IMR-90 (cell line): ENCODE measurements at regions not wholly inside any gene's neighbourhood (a gene's known extent, or its start where the extent isn't known, plus 50 kb on each side); places are given as distances from the start of the nearest gene placed in this dataset.

Source experiments
- ATAC-seq: fragments of 200-7000 bp; cut with Tn5 transposase; 2 replicates; pipeline ENCODE4 v1.9.1; 2020; ENCODE audit warnings: low read depth, mild to moderate bottlenecking, moderate library complexity
- BruUV-seq: library from RNA; stranded (reverse); fragments of 400-500 nt; replicated peaks from 2 replicates; lab custom pipeline; 2021; lab: Mats Ljungman, UMichigan
- CTCF ChIA-PET: fragments of 300-600 bp; formaldehyde crosslinking; extraction: SDS; loops from one replicate; lab custom pipeline; 2021; ENCODE audit warnings: antibody characterized with exemption; lab: Yijun Ruan, JAX
- POLR2A ChIA-PET: fragments of 300-600 bp; sonication (Branson Sonifier 250); formaldehyde crosslinking; loops from one replicate; lab custom pipeline; 2022; ENCODE audit warnings: antibody characterized with exemption; ENCODE audit not compliant: unreplicated experiment; lab: Charles Lee
- DNase-seq: peaks from one replicate; pipeline ENCODE4 v3.0.0; 2013
- H2AFZ ChIP-seq: replicated peaks from 2 replicates; pipeline ENCODE3; 2013; ENCODE audit warnings: low read length, mild to moderate bottlenecking; ENCODE audit not compliant: poor library complexity
- H2AK5ac ChIP-seq: 2 replicates; pipeline ENCODE4 v1.6.1; 2013; ENCODE audit warnings: low read depth, low read length, inconsistent platforms
- H2AK9ac ChIP-seq: replicated peaks from 2 replicates; pipeline ENCODE3; 2013; ENCODE audit warnings: mild to moderate bottlenecking, low read depth, low read length, moderate library complexity; ENCODE audit not compliant: poor library complexity
- H2BK120ac ChIP-seq: 2 replicates; pipeline ENCODE4 v1.6.1; 2013; ENCODE audit warnings: low read depth, low read length, inconsistent platforms
- H2BK15ac ChIP-seq: 3 replicates; pipeline ENCODE4 v1.6.1; 2013; ENCODE audit warnings: low read depth, low read length, inconsistent platforms
- H2BK20ac ChIP-seq: 2 replicates; pipeline ENCODE4 v1.6.1; 2013; ENCODE audit warnings: low read depth, mild to moderate bottlenecking, inconsistent platforms, low read length, moderate library complexity
- H2BK5ac ChIP-seq: 2 replicates; pipeline ENCODE4 v1.6.1; 2013; ENCODE audit warnings: mild to moderate bottlenecking, low read depth, low read length, inconsistent platforms; ENCODE audit not compliant: poor library complexity, severe bottlenecking
- H3K14ac ChIP-seq: replicated peaks from 2 replicates; pipeline ENCODE4 v1.6.1; 2013; ENCODE audit warnings: low read depth, low read length, inconsistent platforms
- H3K18ac ChIP-seq: 2 replicates; pipeline ENCODE4 v1.6.1; 2013; ENCODE audit warnings: low read depth, low read length, control low read depth
- H3K23ac ChIP-seq: 2 replicates; pipeline ENCODE4 v1.6.1; 2013; ENCODE audit warnings: low read depth, low read length, inconsistent platforms
- H3K27ac ChIP-seq: 2 replicates; pipeline ENCODE4 v1.5.1; 2013; ENCODE audit warnings: mild to moderate bottlenecking, control low read depth, low read length; ENCODE audit not compliant: insufficient read depth
- H3K27me3 ChIP-seq: 2 replicates; pipeline ENCODE4 v1.6.1; 2013; ENCODE audit warnings: low read length; ENCODE audit not compliant: control insufficient read depth, insufficient read depth
- H3K36me3 ChIP-seq: 2 replicates; pipeline ENCODE4 v1.6.1; 2013; ENCODE audit warnings: low read length, mixed read lengths; ENCODE audit not compliant: control insufficient read depth, insufficient read depth
- H3K4ac ChIP-seq: 2 replicates; pipeline ENCODE4 v1.6.1; 2013; ENCODE audit warnings: low read depth, low read length, inconsistent platforms
- H3K4me1 ChIP-seq: 2 replicates; pipeline ENCODE4 v1.6.1; 2013; ENCODE audit warnings: low read length, mixed read lengths; ENCODE audit not compliant: control insufficient read depth, insufficient read depth
- H3K4me2 ChIP-seq: 2 replicates; pipeline ENCODE4 v1.6.1; 2013; ENCODE audit warnings: low read depth, mild to moderate bottlenecking, control low read depth, low read length, moderate library complexity
- H3K4me3 ChIP-seq: 2 replicates; pipeline ENCODE4 v1.5.1; 2013; ENCODE audit warnings: low read depth, mild to moderate bottlenecking, control low read depth, low read length, moderate library complexity; ENCODE audit not compliant: insufficient read depth
- H3K56ac ChIP-seq: 2 replicates; pipeline ENCODE4 v1.6.1; 2013; ENCODE audit warnings: low read length, inconsistent platforms; ENCODE audit not compliant: insufficient read depth; ENCODE audit errors: extremely low read depth
- H3K79me1 ChIP-seq, 2 experiments: 2 replicates each; pipeline ENCODE4 v1.6.1; 2013; ENCODE audit warnings: low read length in 2 of 2, inconsistent platforms in 1 of 2, low read depth in 1 of 2
- H3K9ac ChIP-seq: 2 replicates; pipeline ENCODE4 v1.6.1; 2013; ENCODE audit warnings: low read depth, low read length, control low read depth
- H3K9me1 ChIP-seq: 2 replicates; pipeline ENCODE4 v1.6.1; 2013; ENCODE audit warnings: low read length, inconsistent platforms; ENCODE audit not compliant: insufficient read depth
- H3K9me3 ChIP-seq: 2 replicates; pipeline ENCODE4 v1.6.1; 2013; ENCODE audit warnings: low read length; ENCODE audit not compliant: control insufficient read depth, insufficient read depth
- H4K20me1 ChIP-seq: 2 replicates; pipeline ENCODE4 v1.6.1; 2013; ENCODE audit warnings: low read length, inconsistent platforms; ENCODE audit not compliant: insufficient read depth
- H4K5ac ChIP-seq: 2 replicates; pipeline ENCODE4 v1.6.1; 2013; ENCODE audit warnings: mild to moderate bottlenecking, low read depth, low read length, control low read depth
- H4K8ac ChIP-seq, 2 experiments: 2 replicates each; pipeline ENCODE4 v1.6.1; 2013; ENCODE audit warnings: low read depth in 2 of 2, low read length in 2 of 2, control low read depth in 1 of 2, inconsistent platforms in 1 of 2
- H4K91ac ChIP-seq: 2 replicates; pipeline ENCODE4 v1.6.1; 2013; ENCODE audit warnings: low read depth, low read length, inconsistent platforms; ENCODE audit not compliant: insufficient read depth
- BHLHE40 ChIP-seq: fragments of 150-350 bp; IDR thresholded peaks from 2 replicates; pipeline ENCODE4 v1.6.1; 2016; ENCODE audit warnings: mild to moderate bottlenecking, low read depth, low read length
- CEBPB ChIP-seq: IDR thresholded peaks from 2 replicates; pipeline ENCODE4 v1.6.1; 2012; ENCODE audit warnings: low read depth, low read length, improper control_type of control experiment
- NFE2L2 ChIP-seq: fragments of 150-350 bp; IDR thresholded peaks from 2 replicates; pipeline ENCODE4 v1.6.1; 2016; ENCODE audit warnings: low read depth, mild to moderate bottlenecking, low read length
- POLR2A ChIP-seq: IDR thresholded peaks from 2 replicates; pipeline ENCODE4 v1.6.1; 2012; ENCODE audit warnings: mild to moderate bottlenecking, low read depth, low read length
- RAD21 ChIP-seq: IDR thresholded peaks from 2 replicates; pipeline ENCODE4 v1.6.1; 2012; ENCODE audit warnings: low read length, improper control_type of control experiment
- WGBS, 2 experiments: methylation state at CpG; one replicate each; pipeline versions ENCODE4 v1.1.5 to v1.1.7; 2013; ENCODE audit warnings: missing lambda C conversion rate in 2 of 2; ENCODE audit not compliant: insufficient read length in 1 of 2; ENCODE audit errors: extremely low coverage in 2 of 2; 5-methylcytosine and 5-hydroxymethylcytosine counted together
- dilution Hi-C: fragments of 300-500 bp; cut with HindIII; formaldehyde crosslinking; loops from one replicate; pipeline ENCODE4 v1.14.3; 2018; ENCODE audit warnings: low sequenced_read_pairs; ENCODE audit not compliant: unreplicated experiment
- in situ Hi-C: fragments of 300-500 bp; cut with MboI; formaldehyde crosslinking; loops from 3 replicates; pipeline ENCODE4 v1.14.3; 2019; ENCODE audit warnings: low sequenced_read_pairs, inconsistent platforms, mixed read lengths
- intact Hi-C: fragments of 100-400 bp; cut with micrococcal nuclease; formaldehyde crosslinking; loops from 2 replicates; pipeline ENCODE4 v1.10.0; 2022
- TF ChIP-seq, protein P1 (sequence below): conservative IDR thresholded peaks from 2 replicates; pipeline ENCODE4 v1.5.1; 2012; ENCODE audit warnings: mild to moderate bottlenecking, low read depth, low read length, improper control_type of control experiment

DNA sequence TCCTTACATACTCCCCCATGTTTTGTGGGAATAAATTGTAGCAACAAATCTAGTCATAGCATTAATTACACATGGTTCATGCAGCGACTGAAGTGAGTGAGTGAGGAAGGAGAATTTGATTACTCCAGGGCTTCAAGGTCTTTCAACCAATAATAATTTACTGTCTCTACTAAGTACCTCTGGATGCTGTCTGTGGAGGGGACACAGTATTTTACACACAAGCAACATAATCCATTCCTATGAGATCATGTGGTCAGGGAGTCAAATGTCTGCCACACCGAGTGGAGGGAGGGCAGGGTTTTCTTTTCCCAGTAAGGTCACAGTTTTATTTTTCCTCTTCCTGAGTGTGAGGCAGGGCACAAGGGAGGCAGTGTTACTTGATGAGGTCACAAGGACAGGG is 334.7 kb upstream of the CELF4 start:
- Histone ChIP-seq H2BK120ac (no peak overlapping the region), H3K23ac (no peak overlapping the region), H2AFZ (no peak overlapping the region), H3K27me3 (no peaks in the 10 kb centered on the region), H3K18ac (no peak overlapping the region), H3K79me1 (no peaks in the 10 kb centered on the region), H3K4me3 (no peak overlapping the region), H3K4me1 (no peaks in the 10 kb centered on the region), H4K8ac (no peak overlapping the region), H2BK5ac (no peak overlapping the region), H3K56ac (no peak overlapping the region), H3K14ac (no peak overlapping the region), H3K9me3 (peaks cover 16% of the 10 kb centered on the region), H3K9ac (no peak overlapping the region), H3K9me1 (no peaks in the 10 kb centered on the region), H2AK9ac (peak overlapping the region; percentile 8), H3K27ac (no peak overlapping the region), H4K91ac (no peak overlapping the region), H2BK20ac (no peak overlapping the region), H2BK15ac (no peak overlapping the region), H3K36me3 (no peaks in the 10 kb centered on the region), H4K20me1 (no peaks in the 10 kb centered on the region), H3K4ac (no peak overlapping the region), H2AK5ac (no peak overlapping the region), H4K5ac (no peak overlapping the region), H3K4me2 (no peak overlapping the region)
- WGBS, 2 experiments = no CpG with 5 or more reads among the region's 2 CpGs
- dilution Hi-C loops (no loop called here), intact Hi-C loops (no loop called here), in situ Hi-C loops (no loop called here)
- ATAC-seq = no peak
- POLR2A ChIA-PET = no interaction called here
- CTCF ChIA-PET = no interaction called here
- no peak for DNase-seq
- TF ChIP-seq, protein P1, sequence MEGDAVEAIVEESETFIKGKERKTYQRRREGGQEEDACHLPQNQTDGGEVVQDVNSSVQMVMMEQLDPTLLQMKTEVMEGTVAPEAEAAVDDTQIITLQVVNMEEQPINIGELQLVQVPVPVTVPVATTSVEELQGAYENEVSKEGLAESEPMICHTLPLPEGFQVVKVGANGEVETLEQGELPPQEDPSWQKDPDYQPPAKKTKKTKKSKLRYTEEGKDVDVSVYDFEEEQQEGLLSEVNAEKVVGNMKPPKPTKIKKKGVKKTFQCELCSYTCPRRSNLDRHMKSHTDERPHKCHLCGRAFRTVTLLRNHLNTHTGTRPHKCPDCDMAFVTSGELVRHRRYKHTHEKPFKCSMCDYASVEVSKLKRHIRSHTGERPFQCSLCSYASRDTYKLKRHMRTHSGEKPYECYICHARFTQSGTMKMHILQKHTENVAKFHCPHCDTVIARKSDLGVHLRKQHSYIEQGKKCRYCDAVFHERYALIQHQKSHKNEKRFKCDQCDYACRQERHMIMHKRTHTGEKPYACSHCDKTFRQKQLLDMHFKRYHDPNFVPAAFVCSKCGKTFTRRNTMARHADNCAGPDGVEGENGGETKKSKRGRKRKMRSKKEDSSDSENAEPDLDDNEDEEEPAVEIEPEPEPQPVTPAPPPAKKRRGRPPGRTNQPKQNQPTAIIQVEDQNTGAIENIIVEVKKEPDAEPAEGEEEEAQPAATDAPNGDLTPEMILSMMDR = no peak
- TF ChIP-seq RAD21 = no peak
- no peak for TF ChIP-seq NFE2L2
- TF ChIP-seq POLR2A = no peak
- TF ChIP-seq BHLHE40 = no peak
- no peak for TF ChIP-seq CEBPB
- BruUV-seq = no TSS peak
